Psoas muscle (tissue), 7 donors: ENCODE measurements at regions not wholly inside any gene's neighbourhood (a gene's known extent, or its start where the extent isn't known, plus 50 kb on each side); places are given as distances from the start of the nearest gene placed in this dataset.

Source experiments
- ATAC-seq, 4 donors: fragments of 200-7000 bp; cut with Tn5 transposase; one replicate each; pipeline ENCODE4 v1.9.1; 2020; ENCODE audit warnings: moderate library complexity in 3 of 4, mild to moderate bottlenecking in 2 of 4
- DNase-seq, 2 donors: peaks; one replicate each; pipeline ENCODE4 v3.0.0-alpha.2; 2020
- H3K27ac ChIP-seq: fragments of 200-600 bp; one replicate; pipeline ENCODE4 v1.8.0; 2022
- H3K27me3 ChIP-seq, 3 donors: fragments of 200-600 bp in 1 of 3; one replicate each; pipeline versions ENCODE4 v1.6.1 to v1.8.0; 2013 to 2022; ENCODE audit warnings: low read length in 2 of 3, mild to moderate bottlenecking in 2 of 3, moderate library complexity in 1 of 3; ENCODE audit not compliant: insufficient read depth in 3 of 3
- H3K36me3 ChIP-seq, 2 donors: fragments of 200-600 bp in 1 of 2; one replicate each; pipeline versions ENCODE4 v1.6.1 to v1.8.0; 2013 to 2022; ENCODE audit warnings: low read depth in 1 of 2, mild to moderate bottlenecking in 1 of 2, moderate library complexity in 1 of 2; ENCODE audit not compliant: insufficient read depth in 1 of 2
- H3K4me1 ChIP-seq: fragments of 200-600 bp; one replicate; pipeline ENCODE4 v1.8.0; 2022
- H3K4me3 ChIP-seq: fragments of 200-600 bp; one replicate; pipeline ENCODE4 v1.8.0; 2022; ENCODE audit warnings: mild to moderate bottlenecking
- H3K9me3 ChIP-seq: fragments of 200-600 bp; one replicate; pipeline ENCODE4 v1.8.0; 2022
- WGBS, 3 donors: extraction: QIAGEN DNeasy Blood & Tissue Kit; methylation state at CpG; one replicate each; pipeline versions ENCODE4 v1.1.6 to v1.1.7; 2013; 5-methylcytosine and 5-hydroxymethylcytosine counted together
- intact Hi-C, 2 donors: fragments of 100-400 bp; cut with DNase I; formaldehyde crosslinking; loops; one replicate each; pipeline versions ENCODE4 v1.11.0 to v1.14.2; 2022
- TF ChIP-seq, protein P1 (sequence below): fragments of 200-600 bp; IDR thresholded peaks from one replicate; pipeline ENCODE4 v1.8.0; 2022; ENCODE audit warnings: antibody characterized with exemption
- donor health status: healthy with polysubstance abuse.
- donor health status: DM: no; HTN: no; CAD: no; lungs with moderate emphysema.
- donor health status: Bipolar disorder and iron deficiency.
- donor health status: healthy.
- donor health status: DM: yes; HTN: yes; CAD: no.
- donor health status: DM: no; HTN: no; CAD: no.
- donor health status: DM: yes; HTN: yes; CAD: no.

DNA sequence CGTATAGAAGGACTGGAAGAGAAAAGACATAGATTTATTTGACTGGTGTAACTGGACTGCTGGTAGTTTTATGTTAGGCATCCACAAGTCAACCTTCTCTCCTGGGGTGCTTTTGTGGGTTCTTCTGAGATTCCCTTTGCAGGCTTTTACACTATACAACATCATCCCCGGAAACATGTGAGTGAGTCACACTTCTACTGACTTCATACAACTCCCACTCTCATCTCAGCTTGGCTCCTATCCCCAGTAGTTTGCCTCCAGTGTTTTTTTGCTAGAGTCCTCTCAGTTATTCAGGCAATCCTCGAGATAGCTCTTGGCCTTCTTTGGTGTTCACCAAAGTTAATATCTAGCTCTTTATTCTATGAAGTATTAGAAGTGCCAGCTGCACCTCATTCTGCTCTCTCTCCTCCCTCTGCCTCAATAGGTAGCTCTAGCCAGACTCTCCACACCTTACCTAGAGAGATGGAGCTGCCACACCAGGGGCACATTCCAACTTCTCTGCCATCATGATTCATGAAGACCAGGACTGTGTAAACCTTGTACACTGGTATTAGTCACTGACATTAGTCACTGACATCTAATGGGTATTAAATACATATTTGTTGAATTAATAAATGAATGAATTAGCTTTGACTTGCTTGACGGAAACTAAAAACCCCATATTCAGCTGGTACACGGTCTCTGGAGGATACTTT lies 281.9 kb downstream of the PPP1R3A start:
- Histone ChIP-seq H3K9me3 (no peaks in the 10 kb centered on the region), H3K36me3 (no peaks in the 10 kb centered on the region), H3K4me1 (no peaks in the 10 kb centered on the region), H3K27me3 (no peaks in the 10 kb centered on the region), H3K4me3 (no peak overlapping the region), H3K27ac (no peak overlapping the region)
- intact Hi-C loops: no loop called here
- WGBS, 3 donors: 67 to 72% (median 69%) methylated on average over 5 of the region's 5 CpGs
- DNase-seq (no peak), ATAC-seq (no peak)
- TF ChIP-seq, protein P1, sequence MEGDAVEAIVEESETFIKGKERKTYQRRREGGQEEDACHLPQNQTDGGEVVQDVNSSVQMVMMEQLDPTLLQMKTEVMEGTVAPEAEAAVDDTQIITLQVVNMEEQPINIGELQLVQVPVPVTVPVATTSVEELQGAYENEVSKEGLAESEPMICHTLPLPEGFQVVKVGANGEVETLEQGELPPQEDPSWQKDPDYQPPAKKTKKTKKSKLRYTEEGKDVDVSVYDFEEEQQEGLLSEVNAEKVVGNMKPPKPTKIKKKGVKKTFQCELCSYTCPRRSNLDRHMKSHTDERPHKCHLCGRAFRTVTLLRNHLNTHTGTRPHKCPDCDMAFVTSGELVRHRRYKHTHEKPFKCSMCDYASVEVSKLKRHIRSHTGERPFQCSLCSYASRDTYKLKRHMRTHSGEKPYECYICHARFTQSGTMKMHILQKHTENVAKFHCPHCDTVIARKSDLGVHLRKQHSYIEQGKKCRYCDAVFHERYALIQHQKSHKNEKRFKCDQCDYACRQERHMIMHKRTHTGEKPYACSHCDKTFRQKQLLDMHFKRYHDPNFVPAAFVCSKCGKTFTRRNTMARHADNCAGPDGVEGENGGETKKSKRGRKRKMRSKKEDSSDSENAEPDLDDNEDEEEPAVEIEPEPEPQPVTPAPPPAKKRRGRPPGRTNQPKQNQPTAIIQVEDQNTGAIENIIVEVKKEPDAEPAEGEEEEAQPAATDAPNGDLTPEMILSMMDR: no peak

DNA sequence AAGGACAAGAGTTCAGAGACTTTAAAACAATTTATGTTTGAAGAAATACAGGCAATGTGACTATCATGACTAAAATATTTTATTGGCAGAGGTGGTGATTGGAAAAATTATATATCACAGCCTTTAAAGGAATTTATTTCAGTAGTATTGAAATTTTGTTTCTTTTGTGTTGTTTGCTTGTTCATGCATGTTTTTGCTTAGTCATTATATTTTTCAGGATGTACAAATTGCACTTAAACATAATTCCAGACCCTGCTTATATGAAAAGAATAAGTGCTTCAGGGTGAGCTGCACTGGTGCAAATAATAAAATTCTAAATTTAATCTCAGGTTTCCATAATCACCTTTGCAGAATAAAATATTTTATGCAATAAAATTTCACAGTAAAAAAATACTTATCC lies 283.3 kb downstream of the PPP1R3A start:
- DNase-seq: no peak
- H3K9me3 ChIP-seq: no peaks in the 10 kb centered on the region
- H3K4me3 ChIP-seq: no peak overlapping the region
- H3K27ac ChIP-seq: no peak overlapping the region
- TF ChIP-seq, protein P1: no peak
- ATAC-seq: no peak
- no peaks in the 10 kb centered on the region for H3K27me3 ChIP-seq
- H3K4me1 ChIP-seq: no peaks in the 10 kb centered on the region
- no peaks in the 10 kb centered on the region for H3K36me3 ChIP-seq
- intact Hi-C loops: no loop called here

DNA sequence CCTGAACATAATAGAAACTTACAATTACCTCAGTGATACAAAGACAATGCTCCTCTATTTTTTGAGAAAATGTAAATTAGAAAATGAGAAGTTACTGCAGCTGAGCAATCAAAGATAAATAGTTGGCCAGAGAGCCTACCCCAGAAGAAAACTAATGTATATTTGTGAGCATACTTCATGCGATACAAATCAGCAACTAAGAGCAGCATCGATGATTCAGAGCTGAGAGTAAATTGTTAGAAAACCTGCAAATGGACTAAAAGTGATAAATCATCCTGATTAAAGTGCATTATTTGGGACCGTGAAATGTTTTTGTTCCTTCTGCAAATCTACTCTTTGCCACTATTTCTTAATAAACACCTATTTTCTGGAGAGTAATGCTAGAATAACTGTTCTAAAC lies 285.7 kb downstream of the PPP1R3A start:
- Histone ChIP-seq H3K4me3 (no peak overlapping the region), H3K4me1 (no peaks in the 10 kb centered on the region), H3K36me3 (no peaks in the 10 kb centered on the region), H3K9me3 (no peaks in the 10 kb centered on the region), H3K27ac (no peak overlapping the region), H3K27me3 (no peaks in the 10 kb centered on the region)
- DNase-seq: no peak
- WGBS, 3 donors: 80 to 85% (median 81%) methylated on average over 3 of the region's 3 CpGs
- no peak for ATAC-seq
- TF ChIP-seq, protein P1: no peak
- intact Hi-C loops: no loop called here

DNA sequence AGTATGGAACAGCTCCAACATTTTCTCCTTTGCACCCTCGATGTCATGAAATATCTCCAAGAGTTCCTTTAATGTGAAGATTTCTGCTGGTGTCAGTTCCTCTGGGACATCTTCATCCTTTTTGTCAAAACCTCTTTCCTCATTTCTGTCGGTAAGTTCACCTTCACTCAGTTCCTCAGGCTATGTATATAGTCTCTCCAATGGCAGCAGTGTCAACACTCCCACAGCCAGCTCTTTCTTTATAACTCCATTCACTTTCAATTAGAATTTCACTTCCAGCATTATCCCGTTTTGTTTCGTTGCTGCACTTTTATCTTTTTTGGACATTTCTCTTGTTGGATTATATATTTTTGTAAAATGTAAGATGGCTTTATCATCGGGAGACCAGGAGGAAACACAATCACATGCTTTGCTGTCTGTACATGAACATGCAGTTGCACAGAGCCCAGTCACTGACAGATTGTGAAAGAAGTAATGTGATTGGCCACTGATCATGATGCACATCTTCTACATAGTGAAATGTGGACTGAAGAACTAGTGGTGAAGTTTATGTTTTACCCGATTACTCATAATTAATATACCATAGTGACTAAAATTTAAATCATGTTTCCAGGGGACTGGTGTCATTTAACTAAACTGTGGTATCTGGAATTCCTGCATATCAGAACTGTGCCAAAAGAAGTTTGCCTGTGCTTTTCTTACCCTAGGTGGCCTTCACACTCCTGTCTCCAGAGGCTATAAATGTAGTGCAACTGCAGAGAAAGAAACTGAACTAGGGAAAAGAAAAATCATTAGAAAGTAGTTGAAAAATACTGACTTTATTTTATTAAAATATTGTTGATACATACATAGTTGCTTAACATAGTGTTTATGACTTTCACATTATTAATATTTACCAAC lies 289.6 kb downstream of the PPP1R3A start:
- DNase-seq: no peak
- Histone ChIP-seq H3K27ac (no peak overlapping the region), H3K9me3 (no peaks in the 10 kb centered on the region), H3K36me3 (no peaks in the 10 kb centered on the region), H3K4me1 (no peaks in the 10 kb centered on the region), H3K4me3 (no peak overlapping the region), H3K27me3 (no peaks in the 10 kb centered on the region)
- WGBS, 3 donors: 68 to 80% (median 73%) methylated on average over 6 of the region's 6 CpGs
- intact Hi-C loops: no loop called here
- TF ChIP-seq, protein P1: no peak
- ATAC-seq: no peak
